Body of pancreas (tissue), 4 donors: ENCODE measurements at regions not wholly inside any gene's neighbourhood (a gene's known extent, or its start where the extent isn't known, plus 50 kb on each side); places are given as distances from the start of the nearest gene placed in this dataset.

Experiments
- ATAC-seq: fragments of 150-250 bp; one replicate; pipeline ENCODE4 v1.9.1; 2016
- DNase-seq, 4 donors: peaks; one replicate each; pipeline ENCODE4 v3.0.0-alpha.2; 2019
- H3K27ac ChIP-seq, 4 donors: fragments of 200-600 bp; sonication (generic); 1 replicate in 3 of 4; 2 replicates in 1 of 4; pipeline versions ENCODE4 v1.5.1 to v1.6.1; 2016 to 2019; ENCODE audit warnings: mild to moderate bottlenecking in 1 of 4, mixed read lengths in 1 of 4, moderate library complexity in 1 of 4
- H3K27me3 ChIP-seq, 2 donors: fragments of 200-600 bp; sonication (generic); one replicate each; pipeline ENCODE4 v1.6.0; 2016; ENCODE audit warnings: mild to moderate bottlenecking in 1 of 2
- H3K36me3 ChIP-seq, 2 donors: fragments of 200-600 bp; sonication (generic); replicated peaks in 1 of 2; 2 replicates each; pipeline ENCODE4 v1.5.1; 2016; ENCODE audit warnings: low read depth in 2 of 2; ENCODE audit not compliant: insufficient read depth in 1 of 2
- H3K4me1 ChIP-seq: fragments of 200-600 bp; sonication (generic); one replicate; pipeline ENCODE4 v1.6.0; 2016
- H3K4me3 ChIP-seq, 2 donors: fragments of 200-600 bp; sonication (generic); 1 replicate in 1 of 2; 2 replicates in 1 of 2; pipeline ENCODE4 v1.5.1; 2016 to 2019
- H3K9me3 ChIP-seq, 3 donors: fragments of 200-600 bp; sonication (generic); 1 replicate in 2 of 3; 2 replicates in 1 of 3; pipeline ENCODE4 v1.5.1; 2016
- CTCF ChIP-seq, 7 experiments: fragments of 450-650 bp in 4 of 7; fragments of 200-600 bp in 3 of 7; sonication (generic) in 3 of 7; IDR thresholded peaks; one replicate each; pipeline ENCODE4 v1.5.1; 2016 to 2019; ENCODE audit warnings: antibody characterized with exemption in 7 of 7
- POLR2A ChIP-seq, 3 donors: fragments of 450-650 bp; IDR thresholded peaks; one replicate each; pipeline ENCODE4 v1.6.1; 2016; ENCODE audit warnings: antibody characterized with exemption in 3 of 3, mild to moderate bottlenecking in 2 of 3
- WGBS, 2 donors: methylation state at CpG; one replicate each; pipeline ENCODE4 v1.1.5; 2017; 5-methylcytosine and 5-hydroxymethylcytosine counted together
- intact Hi-C: fragments of 100-400 bp; cut with DNase I; formaldehyde crosslinking; loops from one replicate; pipeline ENCODE4 v1.15.1; 2023

- TF ChIP-seq POLR2A (IDR thresholded peaks at IDR 0.05) (no peak), CTCF (IDR thresholded peaks at IDR 0.05) (no peak)
- no peak overlapping the region for H3K27ac ChIP-seq
- DNase-seq (no peak), ATAC-seq (no peak)
- H3K9me3 ChIP-seq: no peaks in the 10 kb centered on the region
- H3K4me1 ChIP-seq: no peaks in the 10 kb centered on the region
- no peaks in the 10 kb centered on the region for H3K27me3 ChIP-seq
- no peak overlapping the region for H3K4me3 ChIP-seq
- H3K36me3 ChIP-seq: no peaks in the 10 kb centered on the region
- intact Hi-C loops: no loop called here
These were observed 109.5 kb upstream of the NR4A3 start for GRCh38 chr9:99712214-99712613.

- Histone ChIP-seq H3K27ac (no peak overlapping the region), H3K9me3 (no peaks in the 10 kb centered on the region), H3K36me3 (no peaks in the 10 kb centered on the region), H3K4me3 (no peak overlapping the region), H3K27me3 (no peaks in the 10 kb centered on the region), H3K4me1 (no peaks in the 10 kb centered on the region)
- 94 to 96% methylated on average over 3 of the region's 3 CpGs for WGBS, 2 donors
- intact Hi-C loops: no loop called here
- ATAC-seq (no peak), DNase-seq (no peak)
- no peak for TF ChIP-seq POLR2A (IDR thresholded peaks at IDR 0.05)
These were observed 107.8 kb upstream of the NR4A3 start for GRCh38 chr9:99713838-99714306.

GRCh38 chr9:99718631-99719030 is 103.1 kb upstream of the NR4A3 start:
- DNase-seq (no peak), ATAC-seq (no peak)
- intact Hi-C loops: no loop called here
- H3K4me1 ChIP-seq: no peaks in the 10 kb centered on the region
- no peaks in the 10 kb centered on the region for H3K9me3 ChIP-seq
- no peaks in the 10 kb centered on the region for H3K27me3 ChIP-seq
- H3K36me3 ChIP-seq: no peaks in the 10 kb centered on the region
- no peak overlapping the region for H3K4me3 ChIP-seq
- TF ChIP-seq CTCF (IDR thresholded peaks at IDR 0.05) (no peak), POLR2A (IDR thresholded peaks at IDR 0.05) (no peak)
- no peak overlapping the region for H3K27ac ChIP-seq

GRCh38 chr9:99720455-99721050 is 101.1 kb upstream of the NR4A3 start:
- 62 to 72% methylated on average over 1 of the region's 1 CpG for WGBS, 2 donors
- ATAC-seq (no peak), DNase-seq (peak in 1 of 4 donors; percentile 2)
- H3K9me3 ChIP-seq: no peaks in the 10 kb centered on the region
- intact Hi-C loops: no loop called here
- no peaks in the 10 kb centered on the region for H3K27me3 ChIP-seq
- H3K27ac ChIP-seq: peak overlapping the region in 1 of 4 donors; percentile 38
- no peak overlapping the region for H3K4me3 ChIP-seq
- H3K36me3 ChIP-seq: no peaks in the 10 kb centered on the region
- TF ChIP-seq POLR2A (IDR thresholded peaks at IDR 0.05): no peak
- TF ChIP-seq CTCF (IDR thresholded peaks at IDR 0.05): no peak
- H3K4me1 ChIP-seq: no peaks in the 10 kb centered on the region

GRCh38 chr9:99721898-99722297 is 99.8 kb upstream of the NR4A3 start:
- Histone ChIP-seq H3K27ac (no peak overlapping the region), H3K4me1 (no peaks in the 10 kb centered on the region), H3K27me3 (no peaks in the 10 kb centered on the region), H3K9me3 (no peaks in the 10 kb centered on the region), H3K4me3 (no peak overlapping the region), H3K36me3 (no peaks in the 10 kb centered on the region)
- intact Hi-C loops: no loop called here
- TF ChIP-seq POLR2A (IDR thresholded peaks at IDR 0.05) (no peak), CTCF (IDR thresholded peaks at IDR 0.05) (no peak)
- ATAC-seq (no peak), DNase-seq (no peak)
- WGBS, 2 donors: 58 to 61% methylated on average over 2 of the region's 2 CpGs
